IPS-NIHi7 (cell line): ENCODE measurements at regions not wholly inside any gene's neighbourhood (a gene's known extent, or its start where the extent isn't known, plus 50 kb on each side); places are given as distances from the start of the nearest gene placed in this dataset.
"Not testable (repeated sequence)": the region's sequence is repeated elsewhere in the genome, so short reads cannot be mapped to it uniquely, and the experiment has no call there.

Experiments used
- DNase-seq: peaks from one replicate; pipeline ENCODE4 v3.0.0; 2012; ENCODE audit warnings: mixed read lengths; ENCODE audit errors: extremely low spot score

DNA sequence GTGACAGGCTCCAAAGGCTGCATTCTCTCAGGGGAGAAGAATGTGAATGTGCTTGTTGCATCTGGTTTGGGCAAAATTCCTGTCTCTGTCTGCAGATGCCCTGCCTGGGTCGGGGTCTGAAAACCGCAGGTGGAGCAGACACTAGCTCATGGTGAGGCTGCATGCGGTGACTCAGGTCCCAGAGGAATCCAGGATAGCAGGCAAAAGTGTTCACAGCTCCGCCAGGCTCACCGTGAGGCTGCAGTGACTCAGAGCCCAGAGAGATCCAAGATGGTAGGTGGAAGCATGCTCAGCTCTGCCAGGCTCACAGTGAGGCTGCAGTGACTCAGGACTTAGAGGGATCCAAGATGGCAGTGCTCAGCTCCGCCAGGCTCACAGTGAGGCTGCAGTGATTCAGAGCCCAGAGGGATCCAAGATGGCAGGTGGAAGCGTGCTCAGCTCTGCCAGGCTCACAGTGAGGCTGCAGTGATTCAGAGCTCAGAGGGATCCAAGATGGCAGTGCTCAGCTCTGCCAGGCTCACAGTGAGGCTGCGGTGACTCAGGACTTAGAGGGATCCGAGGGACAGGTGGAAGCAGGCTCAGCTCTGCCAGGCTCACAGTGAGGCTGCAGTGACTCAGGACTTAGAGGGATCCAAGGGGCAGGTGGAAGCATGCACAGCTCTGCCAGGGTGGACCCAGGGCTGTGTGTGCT, 200.5 kb downstream of the ACKR3 start:
- peak; percentile 52 for DNase-seq

DNA sequence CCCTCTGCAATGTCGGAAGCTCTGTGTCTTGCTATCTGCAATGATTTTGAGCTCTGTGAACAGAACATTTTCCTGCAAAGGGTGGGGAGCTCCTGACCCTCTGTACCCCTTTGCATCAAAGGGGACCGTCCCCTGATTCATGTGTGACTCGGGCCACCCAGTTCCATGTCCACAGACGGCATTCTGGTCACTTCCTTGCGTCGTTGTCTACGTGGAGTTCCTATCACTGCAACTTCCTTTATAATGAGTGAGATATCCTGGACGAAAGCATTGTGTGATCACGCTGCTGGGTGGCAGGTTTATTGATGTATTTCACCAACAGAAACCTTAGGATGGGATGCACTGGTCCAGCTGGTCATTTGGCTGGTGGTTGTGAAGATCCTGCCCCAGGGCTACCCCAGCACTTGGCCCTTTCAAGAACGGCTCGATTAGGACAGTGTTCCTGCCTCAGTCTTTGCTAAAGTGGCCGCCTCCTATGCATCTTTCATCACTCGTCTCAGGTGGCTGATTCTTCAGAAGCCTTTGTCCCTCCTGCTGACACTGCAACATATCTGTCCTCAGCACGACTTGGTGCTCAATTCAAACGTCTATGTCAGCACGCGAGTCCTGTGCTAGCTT, 202.7 kb downstream of the ACKR3 start:
- no peak for DNase-seq

DNA sequence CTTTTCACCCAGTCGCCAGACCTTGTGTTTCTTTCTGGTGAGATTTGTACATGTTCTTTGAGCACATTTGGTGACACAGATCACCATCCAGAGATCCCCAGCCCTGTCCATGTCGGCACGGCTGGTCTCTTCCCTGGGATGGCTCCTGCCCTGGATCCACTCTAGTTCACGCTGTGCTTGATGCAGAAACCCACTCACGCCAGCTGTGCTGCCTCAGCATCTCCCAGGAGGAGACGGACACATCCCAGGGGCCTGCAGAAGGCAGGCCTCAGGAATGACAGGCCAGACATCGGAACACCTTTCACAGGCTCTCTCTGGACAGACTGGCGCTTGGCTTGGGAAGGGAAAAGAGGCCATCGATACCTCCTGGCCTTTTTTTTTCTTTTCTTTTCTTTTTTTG, 203.6 kb downstream of the ACKR3 start:
- DNase-seq = no peak

DNA sequence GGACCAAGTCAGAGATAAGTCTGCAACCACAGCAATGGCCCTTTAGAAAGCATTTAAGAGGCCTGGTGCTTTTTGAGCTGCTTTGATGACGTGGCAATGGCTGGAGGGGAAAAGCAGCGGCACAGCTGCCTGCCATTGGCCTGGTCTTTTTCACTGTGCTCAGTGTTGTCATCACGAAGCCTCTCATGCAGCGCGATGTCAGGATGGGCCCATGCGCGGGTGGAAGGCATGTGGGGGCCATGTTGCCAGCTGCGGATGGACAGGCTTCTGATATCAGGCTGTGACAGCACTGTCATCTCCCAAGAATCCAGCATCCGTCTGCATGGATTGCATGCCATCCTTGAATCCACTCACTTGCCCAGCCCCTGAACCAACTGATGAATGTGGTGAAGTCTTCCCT, 204.5 kb downstream of the ACKR3 start:
- no peak for DNase-seq

DNA sequence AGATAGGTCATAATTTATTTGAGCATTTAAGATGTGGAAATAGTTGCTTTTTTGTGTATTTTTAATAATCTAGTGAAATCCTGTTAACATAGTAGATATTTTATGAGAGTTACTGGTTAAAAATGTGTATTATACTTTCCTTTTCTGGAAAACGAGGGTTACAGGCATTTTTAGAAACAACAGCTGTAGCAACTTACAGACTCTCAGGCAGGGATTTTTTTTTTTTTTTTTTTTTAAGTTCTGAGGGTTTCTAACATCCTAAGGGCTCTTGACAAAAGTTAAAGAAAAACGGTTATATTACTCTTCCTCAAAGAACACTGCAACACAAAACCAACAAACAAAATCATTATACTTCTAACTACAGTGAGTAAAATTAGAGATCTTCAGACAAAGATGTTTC, 205.9 kb downstream of the ACKR3 start:
- DNase-seq = no peak

DNA sequence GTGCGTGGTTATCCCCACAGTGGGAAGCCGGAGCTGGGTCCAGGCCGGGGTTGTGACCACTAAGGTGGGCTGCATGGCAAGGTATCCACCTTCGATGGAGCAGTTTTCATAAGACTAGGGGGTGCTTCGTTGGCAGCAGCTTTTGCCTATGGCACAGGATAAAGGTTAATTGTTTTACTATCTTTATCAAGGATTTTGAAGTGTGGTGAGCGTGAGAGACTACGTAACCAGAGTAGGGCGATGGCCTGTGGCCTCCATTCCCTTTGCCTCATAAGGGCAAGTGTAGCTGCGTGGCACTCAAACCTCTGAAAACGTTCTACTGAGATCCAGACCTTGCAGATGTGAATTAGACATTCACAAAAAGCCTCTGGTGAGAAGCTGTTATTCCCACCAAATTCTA, 206.6 kb downstream of the ACKR3 start:
- no peak for DNase-seq

DNA sequence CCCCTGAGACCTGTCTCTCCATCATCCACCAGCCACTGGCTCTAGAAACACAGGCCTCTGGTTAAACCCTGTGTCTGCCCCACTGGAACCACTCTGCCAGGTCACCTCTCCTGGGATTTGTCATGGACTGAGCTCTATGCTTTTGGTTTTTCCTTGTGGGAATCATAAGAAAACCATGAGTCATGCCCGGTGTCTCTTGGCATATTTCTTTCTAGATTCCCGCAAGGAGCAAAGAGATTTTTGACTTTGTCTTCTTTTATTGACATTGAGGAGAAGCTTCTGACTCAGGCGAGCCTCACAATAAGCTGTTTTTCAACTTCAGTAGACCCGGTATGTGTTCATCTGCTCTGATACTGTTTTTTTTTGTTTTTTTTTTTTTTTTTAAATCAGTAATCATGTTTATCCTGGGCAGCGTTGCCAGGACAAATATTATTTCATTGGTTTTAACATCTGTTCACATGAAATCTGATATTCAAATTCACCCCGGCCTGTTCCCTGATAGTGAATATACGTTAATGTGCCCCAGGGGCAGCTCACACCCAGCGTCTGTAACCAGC, 207.1 kb downstream of the ACKR3 start:
- DNase-seq = no peak

DNA sequence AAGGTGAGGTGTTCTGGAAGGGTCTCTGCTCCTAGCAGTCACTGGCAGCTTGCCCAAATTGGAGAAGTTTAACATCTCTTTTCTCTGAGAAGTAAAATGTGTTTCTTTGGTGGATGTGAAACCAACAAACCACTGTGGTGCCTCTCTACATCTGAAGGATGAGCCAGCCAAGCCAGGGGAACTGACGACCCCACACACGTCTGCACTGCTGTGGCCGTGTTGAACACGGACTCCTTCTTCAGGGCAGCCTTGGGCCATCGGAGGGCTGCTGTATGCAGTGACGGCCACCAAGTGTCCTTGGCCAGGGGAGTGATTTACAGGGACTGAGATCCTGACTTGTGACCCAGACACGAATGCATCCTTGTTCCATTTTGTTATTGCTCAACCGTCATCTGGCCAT, 207.8 kb downstream of the ACKR3 start:
- no peak for DNase-seq

DNA sequence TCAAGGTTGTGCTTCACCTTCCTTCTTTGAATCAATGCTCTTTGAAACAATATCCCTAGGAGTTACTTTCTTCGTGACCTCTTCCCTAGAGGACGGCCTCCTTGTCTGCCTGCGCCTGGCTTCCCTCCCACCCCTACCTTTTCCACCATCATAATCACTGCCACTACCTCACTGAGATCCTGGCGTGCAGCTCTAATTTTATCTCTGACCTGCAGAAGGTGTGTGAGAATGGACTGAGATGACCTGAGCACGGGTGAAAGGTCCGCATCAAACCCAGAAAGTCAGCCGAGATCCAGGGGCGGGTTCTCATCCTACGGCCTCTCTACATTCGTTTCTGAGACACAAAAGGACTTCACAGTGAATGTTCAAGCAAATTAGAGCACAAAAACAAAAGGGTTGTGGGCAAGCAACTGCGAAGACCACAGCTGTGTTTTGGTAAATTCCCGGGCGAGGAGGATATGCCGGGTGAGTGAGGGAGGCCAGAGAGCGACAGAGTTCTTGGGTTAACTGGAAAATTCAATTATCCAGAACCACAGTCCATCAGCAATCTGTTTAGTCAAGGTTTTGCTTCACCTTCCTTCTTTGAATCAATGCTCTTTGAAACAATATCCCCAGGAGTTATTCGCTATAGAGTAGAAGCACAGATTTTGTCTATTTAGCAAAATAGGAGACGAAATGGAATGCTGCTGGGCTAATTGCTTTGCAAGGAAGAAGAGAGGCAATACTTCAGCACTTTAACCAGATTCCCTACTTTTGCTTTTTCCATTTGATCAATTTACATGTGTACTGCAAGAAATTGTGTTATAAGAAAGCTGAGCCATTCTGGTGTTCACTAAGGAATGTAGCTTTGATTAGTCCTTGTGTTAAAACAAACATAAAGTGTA, 212.6 kb downstream of the ACKR3 start:
- DNase-seq = no peak

DNA sequence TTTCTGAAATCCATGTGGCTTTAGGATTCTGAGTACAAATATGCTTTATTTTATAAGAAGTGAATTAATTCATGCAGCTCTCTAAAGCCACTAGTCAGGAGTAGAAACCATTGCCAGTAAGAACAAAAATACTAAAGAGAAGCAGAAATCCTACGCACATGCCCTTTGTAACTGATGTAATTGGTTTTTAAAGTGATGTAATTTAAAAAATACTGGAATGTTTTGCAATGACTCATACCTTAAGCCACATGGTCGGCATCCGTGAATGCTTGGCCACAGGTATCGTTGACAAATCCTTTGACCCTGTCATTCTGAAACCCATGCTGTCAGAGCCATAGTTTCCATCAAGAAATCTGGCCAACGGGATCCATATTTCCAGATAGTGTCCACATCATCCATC, 213.3 kb downstream of the ACKR3 start:
- no peak for DNase-seq

DNA sequence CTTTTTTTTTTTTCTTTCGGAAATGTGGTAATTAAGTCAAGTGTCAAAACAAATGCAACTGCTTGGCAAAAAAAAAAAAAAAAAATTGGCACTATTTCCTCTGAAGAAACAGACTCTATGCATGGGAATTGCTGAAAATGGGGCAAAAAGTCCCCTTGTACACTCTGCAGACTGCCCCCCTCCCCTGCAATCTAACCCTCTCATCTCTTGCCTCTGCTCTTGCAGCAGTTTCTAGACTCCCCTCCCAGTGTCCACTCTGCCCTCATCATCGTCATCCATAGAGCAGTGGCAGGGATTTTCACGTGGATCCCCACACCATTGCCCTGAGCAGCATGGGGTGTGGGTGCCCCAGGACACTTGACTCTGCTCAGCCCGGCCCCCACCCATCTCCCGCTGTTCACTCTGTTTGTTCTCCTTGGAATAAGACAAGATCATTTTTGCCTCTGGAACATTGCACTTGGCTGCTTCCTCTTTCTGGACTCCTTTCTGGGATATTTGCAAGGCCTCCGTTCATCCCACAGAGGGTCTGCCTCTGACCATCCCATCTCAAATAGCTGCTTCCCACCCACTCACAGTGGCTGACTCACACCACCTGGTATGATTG, 213.9 kb downstream of the ACKR3 start:
- DNase-seq = no peak

DNA sequence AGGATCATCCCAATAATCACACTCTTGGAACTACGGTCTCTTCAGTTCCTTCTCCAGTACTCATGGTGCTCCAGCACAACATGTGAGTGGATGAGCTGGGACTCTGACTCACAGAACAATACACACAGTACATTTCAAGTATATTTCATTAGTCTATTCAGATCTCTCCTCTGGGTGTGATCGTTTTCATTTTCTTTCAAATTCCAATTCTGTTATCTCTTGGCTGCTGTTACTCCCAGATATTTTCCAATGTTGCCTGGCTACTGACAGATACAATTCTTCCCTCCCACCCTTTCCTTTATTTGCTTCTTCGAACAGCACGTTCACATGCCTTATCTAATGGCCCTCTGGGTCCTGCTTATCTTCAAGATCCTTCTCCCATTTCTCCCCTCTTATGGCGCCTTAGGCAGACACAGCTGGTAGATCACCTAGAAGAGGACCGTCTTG, 216.0 kb downstream of the ACKR3 start:
- no peak for DNase-seq

DNA sequence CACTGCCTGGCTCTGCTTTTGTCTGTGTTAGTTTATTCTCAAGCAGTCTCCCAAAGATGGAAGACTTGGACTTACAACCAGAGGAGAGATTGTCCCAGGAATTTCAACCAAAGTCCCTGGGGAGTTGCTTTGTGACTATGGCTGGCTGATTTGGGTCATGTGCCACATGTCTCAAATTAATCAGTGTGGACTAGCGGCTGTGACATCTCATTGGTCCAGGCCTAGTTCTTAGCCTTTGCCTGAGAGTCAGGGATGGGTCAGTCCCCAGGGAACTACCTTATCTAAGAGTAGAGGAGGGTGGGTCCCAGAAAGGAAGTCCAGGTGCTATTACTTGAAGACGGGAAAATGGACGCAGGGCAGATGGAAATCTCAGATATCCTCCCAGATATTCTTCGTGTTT, 217.1 kb downstream of the ACKR3 start:
- DNase-seq = no peak

DNA sequence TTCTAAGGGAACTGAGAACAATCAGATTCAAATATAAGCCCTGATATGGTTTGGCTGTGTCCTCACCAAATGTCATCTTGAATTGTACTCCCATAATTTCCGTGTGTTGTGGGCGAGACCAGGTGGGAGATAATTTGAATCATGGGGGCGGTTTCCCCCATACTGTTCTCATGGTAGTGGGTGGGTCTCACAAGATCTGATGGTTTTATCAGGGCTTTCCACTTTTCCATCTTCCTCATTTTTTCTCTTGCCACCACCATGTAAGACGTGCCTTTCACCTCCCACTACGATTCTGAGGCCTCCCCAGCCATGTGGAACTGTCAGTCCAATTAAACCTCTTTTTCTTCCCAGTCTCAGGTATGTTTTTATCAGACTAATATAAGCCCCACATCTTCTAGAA, 217.8 kb downstream of the ACKR3 start:
- DNase-seq = not testable (repeated sequence)

DNA sequence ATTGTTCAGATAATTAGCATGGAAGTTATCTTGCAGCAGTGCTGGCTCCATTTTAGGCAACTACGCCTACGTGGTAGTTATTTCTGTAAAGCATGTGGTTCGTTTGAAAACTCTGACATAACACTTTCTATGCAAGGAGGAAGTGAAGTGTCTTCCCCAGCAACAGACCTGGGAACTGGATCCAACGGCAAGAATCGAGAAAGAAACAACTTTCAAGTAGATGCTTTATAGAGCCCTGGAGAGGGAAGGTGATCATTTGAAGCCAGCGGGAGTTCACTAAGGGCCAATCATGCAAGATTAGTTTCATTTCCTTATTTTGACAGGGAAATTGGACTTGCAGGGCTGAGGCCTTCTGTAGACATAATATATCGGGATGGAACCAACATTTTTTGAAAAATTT, 218.3 kb downstream of the ACKR3 start:
- DNase-seq = no peak

DNA sequence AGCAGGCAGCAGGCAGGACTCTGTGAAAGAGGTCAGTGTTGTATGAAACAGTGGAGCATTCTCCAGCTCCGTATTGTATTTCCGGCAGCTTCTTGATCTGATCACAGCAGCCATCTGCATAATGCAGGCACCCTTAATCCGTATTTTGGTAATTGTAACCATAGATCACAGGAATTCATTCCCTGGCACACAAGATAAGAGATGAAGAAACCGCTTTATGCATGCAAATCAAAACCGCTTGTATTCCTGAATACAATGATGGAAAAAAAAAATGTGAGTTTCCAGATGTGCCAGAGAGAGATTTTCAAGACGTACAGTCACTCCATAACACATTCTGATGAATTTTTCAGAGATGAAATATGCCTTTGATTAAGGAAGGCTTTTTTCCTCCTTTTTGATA, 221.3 kb downstream of the ACKR3 start:
- DNase-seq = no peak

DNA sequence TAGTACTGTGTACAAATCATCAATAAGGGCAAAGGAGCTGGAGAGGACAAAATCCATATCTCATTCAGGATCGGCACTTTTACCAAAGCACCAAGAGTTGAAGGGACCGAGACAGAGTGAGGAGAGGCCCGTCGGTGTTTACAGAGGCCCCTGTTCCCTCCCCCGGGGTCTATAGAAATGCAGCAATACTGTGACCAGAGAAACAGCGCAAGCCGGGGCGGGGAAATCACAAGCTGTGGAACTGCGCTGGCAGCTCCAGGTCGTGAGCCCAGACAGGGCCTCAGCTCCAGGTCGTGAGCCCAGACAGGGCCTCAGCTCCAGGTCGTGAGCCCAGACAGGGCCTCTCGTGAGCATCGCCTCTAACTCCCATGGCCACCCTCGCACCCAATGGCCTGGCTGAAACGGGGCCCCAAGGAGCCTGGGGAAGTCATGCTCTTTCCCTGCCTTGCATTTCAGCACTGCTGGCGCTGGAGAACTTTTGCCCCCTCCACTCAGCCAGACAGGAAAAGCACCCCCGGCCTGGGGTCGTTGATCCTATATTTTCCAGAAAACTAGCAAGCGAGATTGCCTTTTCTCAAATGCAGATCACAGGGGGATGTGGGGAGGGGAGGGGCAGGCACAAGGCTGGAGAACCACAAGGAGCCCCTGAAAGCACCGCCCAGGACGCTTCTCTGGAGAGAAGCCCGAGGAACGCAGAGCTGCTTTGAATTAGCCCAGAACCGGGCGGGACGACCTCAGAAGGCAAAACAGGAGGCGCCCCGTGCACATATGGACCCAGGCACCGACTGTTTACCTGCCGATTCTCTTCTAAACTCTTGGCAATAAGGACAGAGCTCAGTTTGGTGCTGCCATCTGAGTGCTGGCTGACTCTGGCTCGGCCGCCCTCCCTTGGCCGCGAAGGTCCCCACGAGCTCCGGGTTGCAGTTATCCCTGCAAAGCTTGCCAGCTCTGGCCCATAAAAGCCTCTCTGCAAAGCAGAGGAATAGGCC, 223.7 kb downstream of the ACKR3 start:
- DNase-seq = peak; percentile 36

DNA sequence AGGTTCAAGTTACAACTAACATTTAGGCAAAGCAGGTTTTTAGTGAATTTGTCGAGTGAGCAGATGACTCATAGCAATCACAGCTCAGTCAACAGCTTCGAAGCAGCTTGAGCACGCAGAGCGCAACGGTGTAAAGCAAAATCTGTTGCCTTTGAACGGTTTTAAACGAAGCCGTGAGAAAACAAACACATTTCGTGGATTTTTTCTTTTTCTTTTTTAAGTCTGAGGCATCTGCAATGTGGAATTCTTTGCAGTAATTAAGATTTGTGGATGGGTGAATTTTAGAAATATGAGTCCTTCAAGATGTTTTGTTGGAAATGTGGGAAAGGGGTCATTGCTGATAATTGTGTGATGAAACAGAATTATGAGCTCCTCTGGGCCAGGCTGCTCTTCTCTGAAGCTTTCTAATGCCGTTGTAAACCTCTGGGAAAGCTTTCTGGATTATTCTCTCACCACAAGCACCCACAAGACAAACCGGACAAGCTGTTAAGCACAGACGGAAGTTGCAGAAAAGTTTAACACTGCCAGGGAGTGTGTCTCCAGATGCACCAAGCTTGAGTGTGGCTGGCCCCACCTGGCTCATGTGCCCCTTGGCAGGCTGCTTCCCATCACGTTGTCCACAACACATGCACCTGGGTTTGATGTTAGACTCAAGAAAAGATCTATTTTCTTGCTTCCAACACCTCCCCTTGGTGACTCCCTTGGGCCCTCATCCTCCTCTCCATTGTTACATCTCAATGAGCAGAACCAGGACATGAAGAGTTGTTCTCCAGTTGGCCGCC, 224.7 kb downstream of the ACKR3 start:
- no peak for DNase-seq

DNA sequence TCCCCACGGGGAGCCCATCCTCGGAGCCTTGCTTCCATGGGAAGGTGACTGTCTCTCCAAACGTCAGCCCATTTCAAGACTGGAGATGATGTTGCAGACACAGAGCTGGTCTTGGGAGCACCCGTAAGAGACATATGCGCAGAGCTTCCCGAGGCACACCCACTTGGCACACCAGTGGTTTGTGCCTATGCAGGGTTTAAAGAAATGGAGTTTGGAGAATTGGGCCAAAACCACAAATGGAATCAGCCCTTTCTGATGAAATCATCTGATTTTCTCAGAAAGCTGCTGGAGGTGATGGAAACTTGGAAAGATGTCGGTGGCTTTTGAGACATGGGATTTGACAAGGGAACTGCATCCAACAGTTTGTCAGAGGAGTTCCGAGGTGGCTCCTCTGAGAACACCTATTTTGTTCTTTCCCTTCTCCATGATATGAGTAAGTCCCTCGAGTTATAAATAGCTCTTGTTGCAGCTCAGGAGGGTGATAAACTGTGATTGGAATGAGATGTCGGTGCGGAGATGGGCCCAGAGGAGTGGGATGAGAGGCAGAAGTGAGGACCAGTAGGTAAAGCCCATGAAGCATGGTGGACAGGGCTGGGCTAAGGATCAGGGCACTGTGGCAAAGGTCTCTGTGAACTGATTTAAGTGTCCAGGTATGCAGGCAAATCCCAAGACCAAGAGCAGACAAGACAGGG, 225.7 kb downstream of the ACKR3 start:
- DNase-seq = no peak

DNA sequence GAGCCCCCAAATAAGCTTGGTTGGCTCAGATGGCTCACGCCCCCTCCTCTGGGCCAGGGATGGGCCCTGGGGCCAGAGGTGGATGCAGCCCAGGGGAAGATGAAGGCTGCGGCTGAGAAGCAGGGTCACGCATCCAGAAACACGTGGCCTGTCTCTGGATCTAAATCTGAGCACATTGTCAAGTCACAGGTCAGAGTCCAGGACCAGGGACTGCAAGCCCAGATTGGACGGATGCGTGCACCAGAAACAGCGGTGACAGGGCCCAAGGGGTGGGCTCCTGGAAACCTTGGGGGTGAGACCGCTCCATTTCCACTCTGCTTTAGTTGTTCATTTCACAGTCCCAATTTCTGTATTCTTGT, 226.2 kb downstream of the ACKR3 start:
- no peak for DNase-seq
